ENCODE measurements at regions not wholly inside any gene's neighbourhood (a gene's known extent, or its start where the extent isn't known, plus 50 kb on each side); places are given as distances from the start of the nearest gene placed in this dataset.

DNA sequence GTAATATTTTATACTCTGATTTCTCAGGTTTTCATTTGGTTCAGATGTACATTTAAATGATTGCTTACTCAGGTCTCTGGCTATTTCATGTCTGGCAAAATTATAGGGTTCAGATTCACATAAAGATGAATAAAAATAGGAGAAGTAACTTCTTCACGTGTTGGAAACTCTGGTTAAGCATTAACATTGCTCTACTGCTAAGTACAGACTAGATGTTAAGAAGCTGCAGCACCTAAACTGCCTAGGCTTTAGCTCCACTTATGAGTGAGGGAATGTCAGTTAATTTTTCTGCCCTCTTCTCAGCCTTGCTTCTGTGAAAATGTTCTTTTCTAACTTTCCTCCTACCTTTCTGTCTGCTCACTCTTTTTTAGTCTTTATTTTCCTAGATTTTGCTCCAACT, 361.2 kb downstream of the ARAP2 start:
- Histone ChIP-seq H3K36me3 (ENCODE audit: insufficient read depth, low read length) (no peaks in the 10 kb centered on the region), H3K4me1 (ENCODE audit: insufficient read depth, low read length, poor library complexity, severe bottlenecking) (no peaks in the 10 kb centered on the region), H3K9me2 (ENCODE audit: insufficient read depth, low read length) (no peaks in the 10 kb centered on the region), H3K79me2 (ENCODE audit: insufficient read depth, low read depth, low read length) (no peaks in the 10 kb centered on the region), H3K4me3 (ENCODE audit: low read depth, low read length, poor library complexity, severe bottlenecking) (no peak overlapping the region), H3K9me3 (ENCODE audit: low read length) (no peaks in the 10 kb centered on the region), H3K27ac (ENCODE audit: low read depth, low read length, poor library complexity, severe bottlenecking) (no peak overlapping the region), H3K4me2 (ENCODE audit: low read length) (no peak overlapping the region), H2AFZ (ENCODE audit: low read length) (no peak overlapping the region), H4K20me1 (ENCODE audit: insufficient read depth, low read length) (no peaks in the 10 kb centered on the region)
- TF ChIP-seq, protein P1, sequence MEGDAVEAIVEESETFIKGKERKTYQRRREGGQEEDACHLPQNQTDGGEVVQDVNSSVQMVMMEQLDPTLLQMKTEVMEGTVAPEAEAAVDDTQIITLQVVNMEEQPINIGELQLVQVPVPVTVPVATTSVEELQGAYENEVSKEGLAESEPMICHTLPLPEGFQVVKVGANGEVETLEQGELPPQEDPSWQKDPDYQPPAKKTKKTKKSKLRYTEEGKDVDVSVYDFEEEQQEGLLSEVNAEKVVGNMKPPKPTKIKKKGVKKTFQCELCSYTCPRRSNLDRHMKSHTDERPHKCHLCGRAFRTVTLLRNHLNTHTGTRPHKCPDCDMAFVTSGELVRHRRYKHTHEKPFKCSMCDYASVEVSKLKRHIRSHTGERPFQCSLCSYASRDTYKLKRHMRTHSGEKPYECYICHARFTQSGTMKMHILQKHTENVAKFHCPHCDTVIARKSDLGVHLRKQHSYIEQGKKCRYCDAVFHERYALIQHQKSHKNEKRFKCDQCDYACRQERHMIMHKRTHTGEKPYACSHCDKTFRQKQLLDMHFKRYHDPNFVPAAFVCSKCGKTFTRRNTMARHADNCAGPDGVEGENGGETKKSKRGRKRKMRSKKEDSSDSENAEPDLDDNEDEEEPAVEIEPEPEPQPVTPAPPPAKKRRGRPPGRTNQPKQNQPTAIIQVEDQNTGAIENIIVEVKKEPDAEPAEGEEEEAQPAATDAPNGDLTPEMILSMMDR (conservative IDR thresholded peaks at IDR 0.05; ENCODE audit: low read length): no peak
- TF ChIP-seq EZH2phosphoT487 (IDR thresholded peaks at IDR 0.05; ENCODE audit: borderline replicate concordance, low read depth, low read length): no peak
- DNase-seq (ENCODE audit: low spot score): no peak
- intact Hi-C loops (cut with micrococcal nuclease; ENCODE audit: unreplicated experiment): no loop called here
- POLR2A ChIA-PET: interaction anchor here (0.6 kb wide), 1 partner anchor 1516 kb away, joined by 3 read pairs; no protein-coding TSS in a partner anchor
- CTCF ChIA-PET (ENCODE audit: unreplicated experiment): no interaction called here
- BruUV-seq (replicated peaks): no TSS peak

DNA sequence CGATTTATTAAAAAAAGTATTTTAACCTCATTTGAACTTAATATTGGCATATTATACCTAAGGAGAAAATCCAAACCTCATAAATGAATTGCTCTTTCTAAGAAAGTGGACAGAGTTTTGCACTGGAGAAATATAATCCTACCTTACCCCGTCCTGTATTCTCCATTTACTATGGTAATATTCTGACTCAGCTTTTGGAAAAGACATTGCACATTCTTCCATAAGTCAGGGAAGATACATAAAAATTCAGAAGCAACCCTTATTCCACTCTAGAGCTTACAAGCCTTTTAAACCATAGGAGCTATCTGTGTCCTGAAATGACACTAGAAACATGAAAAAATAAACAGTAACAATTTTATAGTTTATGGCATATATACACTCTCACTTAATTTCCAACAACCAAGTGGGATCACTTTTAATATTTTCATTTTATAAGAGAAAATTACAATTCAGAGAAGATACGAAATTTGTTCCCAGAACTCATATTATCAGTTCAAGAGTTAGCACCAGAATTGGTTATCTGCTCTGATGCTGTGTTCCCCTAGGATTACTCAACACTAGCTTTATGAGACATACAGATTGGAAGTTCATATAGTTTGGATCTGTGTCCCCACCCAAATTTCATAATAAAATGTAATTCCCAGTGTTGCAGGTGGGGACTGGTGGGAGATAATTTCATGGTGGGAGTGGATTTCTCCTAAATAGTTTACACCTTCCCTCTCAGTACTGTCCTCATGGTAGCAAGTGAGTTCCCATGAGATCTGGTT, 359.4 kb downstream of the ARAP2 start:
- H3K9me2 ChIP-seq (ENCODE audit: insufficient read depth, low read length): no peaks in the 10 kb centered on the region
- no peak for TF ChIP-seq EZH2phosphoT487 (IDR thresholded peaks at IDR 0.05; ENCODE audit: borderline replicate concordance, low read depth, low read length)
- TF ChIP-seq, protein P1 (conservative IDR thresholded peaks at IDR 0.05; ENCODE audit: low read length): no peak
- intact Hi-C loops (cut with micrococcal nuclease; ENCODE audit: unreplicated experiment): no loop called here
- no peak overlapping the region for H3K4me2 ChIP-seq (ENCODE audit: low read length)
- H3K79me2 ChIP-seq (ENCODE audit: insufficient read depth, low read depth, low read length): no peaks in the 10 kb centered on the region
- no peaks in the 10 kb centered on the region for H3K36me3 ChIP-seq (ENCODE audit: insufficient read depth, low read length)
- no peaks in the 10 kb centered on the region for H3K9me3 ChIP-seq (ENCODE audit: low read length)
- BruUV-seq (replicated peaks): no TSS peak
- no peak overlapping the region for H2AFZ ChIP-seq (ENCODE audit: low read length)
- H3K27ac ChIP-seq (ENCODE audit: low read depth, low read length, poor library complexity, severe bottlenecking): no peak overlapping the region
- no peak overlapping the region for H3K4me3 ChIP-seq (ENCODE audit: low read depth, low read length, poor library complexity, severe bottlenecking)
- ChIA-PET POLR2A (no interaction called here), CTCF (ENCODE audit: unreplicated experiment) (no interaction called here)
- H4K20me1 ChIP-seq (ENCODE audit: insufficient read depth, low read length): 0 out of 2 replicates have a peak, but pooled peaks cover 4% of the 10 kb centered on the region
- no peak for DNase-seq (ENCODE audit: low spot score)
- no peaks in the 10 kb centered on the region for H3K4me1 ChIP-seq (ENCODE audit: insufficient read depth, low read length, poor library complexity, severe bottlenecking)

DNA sequence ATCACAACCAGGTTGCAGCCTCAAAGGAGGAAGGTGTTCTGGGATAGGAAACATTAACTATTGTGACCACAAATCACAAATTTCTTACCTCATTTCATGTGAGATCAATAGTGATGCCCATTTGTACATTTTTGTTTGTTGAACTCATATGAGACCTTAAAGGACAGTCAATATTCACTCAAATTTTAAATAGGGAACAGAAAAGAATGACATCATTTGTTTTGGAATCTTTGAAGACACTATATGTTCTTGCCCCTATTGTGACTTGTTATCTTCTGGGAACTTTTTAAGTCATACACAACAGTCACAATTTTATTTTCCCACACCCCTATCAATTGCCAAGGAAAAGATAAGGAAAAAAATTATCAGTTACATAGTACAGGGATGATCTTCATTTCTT, 346.5 kb downstream of the ARAP2 start:
- no peak for DNase-seq (ENCODE audit: low spot score)

More for the DNA sequence above, 346.5 kb downstream of the ARAP2 start:
- Histone ChIP-seq H4K20me1 (ENCODE audit: insufficient read depth, low read length) (no peaks in the 10 kb centered on the region), H3K79me2 (ENCODE audit: insufficient read depth, low read depth, low read length) (no peaks in the 10 kb centered on the region), H3K4me1 (ENCODE audit: insufficient read depth, low read length, poor library complexity, severe bottlenecking) (no peaks in the 10 kb centered on the region), H3K9me3 (ENCODE audit: low read length) (no peaks in the 10 kb centered on the region), H3K27ac (ENCODE audit: low read depth, low read length, poor library complexity, severe bottlenecking) (no peak overlapping the region), H3K4me3 (ENCODE audit: low read depth, low read length, poor library complexity, severe bottlenecking) (no peak overlapping the region), H2AFZ (ENCODE audit: low read length) (no peak overlapping the region), H3K4me2 (ENCODE audit: low read length) (no peak overlapping the region), H3K9me2 (ENCODE audit: insufficient read depth, low read length) (no peaks in the 10 kb centered on the region), H3K36me3 (ENCODE audit: insufficient read depth, low read length) (no peaks in the 10 kb centered on the region)
- BruUV-seq (replicated peaks): no TSS peak
- POLR2A ChIA-PET: no interaction called here
- intact Hi-C loops (cut with micrococcal nuclease; ENCODE audit: unreplicated experiment): no loop called here
- CTCF ChIA-PET (ENCODE audit: unreplicated experiment): no interaction called here
- TF ChIP-seq, protein P1 (conservative IDR thresholded peaks at IDR 0.05; ENCODE audit: low read length): no peak
- no peak for TF ChIP-seq EZH2phosphoT487 (IDR thresholded peaks at IDR 0.05; ENCODE audit: borderline replicate concordance, low read depth, low read length)
